Stomach (tissue), 4 donors: ENCODE measurements at regions not wholly inside any gene's neighbourhood (a gene's known extent, or its start where the extent isn't known, plus 50 kb on each side); places are given as distances from the start of the nearest gene placed in this dataset.

Source experiments
- CTCF ChIP-seq, 7 experiments: fragments of 450-650 bp in 4 of 7; fragments of 200-600 bp in 3 of 7; sonication (generic) in 3 of 7; IDR thresholded peaks; one replicate each; pipeline ENCODE4 v1.5.1; 2016 to 2019; ENCODE audit warnings: antibody characterized with exemption in 7 of 7, control low read depth in 2 of 7, mild to moderate bottlenecking in 1 of 7
- EP300 ChIP-seq: sonication (generic); formaldehyde crosslinking; IDR thresholded peaks from one replicate; pipeline ENCODE4 v1.6.1; 2017; ENCODE audit warnings: antibody characterized with exemption
- POLR2A ChIP-seq, 4 donors: fragments of 450-650 bp; IDR thresholded peaks; one replicate each; pipeline ENCODE4 v1.6.1; 2016; ENCODE audit warnings: antibody characterized with exemption in 4 of 4, control low read depth in 2 of 4, mild to moderate bottlenecking in 1 of 4, moderate library complexity in 1 of 4
- POLR2AphosphoS5 ChIP-seq, 3 donors: sonication (generic); formaldehyde crosslinking; IDR thresholded peaks; one replicate each; pipeline ENCODE4 v1.6.1; 2016; ENCODE audit warnings: antibody characterized with exemption in 3 of 3

GRCh38 chr3:104977719-104978118 lies 389.0 kb upstream of the ALCAM start:
- no peak for TF ChIP-seq POLR2AphosphoS5 (IDR thresholded peaks at IDR 0.05)
- no peak for TF ChIP-seq EP300
- TF ChIP-seq CTCF (IDR thresholded peaks at IDR 0.05), result no peak
- TF ChIP-seq POLR2A (IDR thresholded peaks at IDR 0.05), result no peak
